ENCODE measurements at regions not wholly inside any gene's neighbourhood (a gene's known extent, or its start where the extent isn't known, plus 50 kb on each side); places are given as distances from the start of the nearest gene placed in this dataset.

GRCh38 chr14:101103321-101103901, 199.9 kb upstream of the RTL1 start:
- no peak for DNase-seq

GRCh38 chr14:101104485-101104884, 201.0 kb upstream of the RTL1 start:
- DNase-seq: no peak

GRCh38 chr14:101105045-101105444, 201.5 kb upstream of the RTL1 start:
- no peak for DNase-seq

- DNase-seq: no peak
Measured at GRCh38 chr14:101108579-101109346, 205.2 kb upstream of the RTL1 start.

GRCh38 chr14:101109347-101109638, 205.8 kb upstream of the RTL1 start:
- DNase-seq: no peak

GRCh38 chr14:101109981-101110728, 206.6 kb upstream of the RTL1 start:
- no peak for DNase-seq

GRCh38 chr14:101110729-101111619, 207.5 kb upstream of the RTL1 start:
- no peak for DNase-seq

- DNase-seq: no peak
Measured at GRCh38 chr14:101111620-101112290, 208.2 kb upstream of the RTL1 start.

GRCh38 chr14:101112351-101113107, 209.0 kb upstream of the RTL1 start:
- DNase-seq: no peak

- DNase-seq: no peak
Measured at GRCh38 chr14:101113108-101113612, 209.6 kb upstream of the RTL1 start.

- DNase-seq: no peak
Measured at GRCh38 chr14:101113835-101114725, 210.6 kb upstream of the RTL1 start.

GRCh38 chr14:101114726-101115515, 211.4 kb upstream of the RTL1 start:
- no peak for DNase-seq

- no peak for DNase-seq
Measured at GRCh38 chr14:101115652-101116051, 212.1 kb upstream of the RTL1 start.

GRCh38 chr14:101116065-101116464, 212.5 kb upstream of the RTL1 start:
- no peak for DNase-seq

- DNase-seq: no peak
Measured at GRCh38 chr14:101116486-101117130, 213.1 kb upstream of the RTL1 start.

- DNase-seq: no peak
Measured at GRCh38 chr14:101117543-101117942, 214.0 kb upstream of the RTL1 start.

GRCh38 chr14:101118233-101118632, 214.7 kb upstream of the RTL1 start:
- no peak for DNase-seq

Data from hypothalamus (tissue), 51 donors.